Transverse colon (tissue), 4 donors: ENCODE measurements at regions not wholly inside any gene's neighbourhood (a gene's known extent, or its start where the extent isn't known, plus 50 kb on each side); places are given as distances from the start of the nearest gene placed in this dataset.

Experiments used
- DNase-seq: peaks from one replicate; pipeline ENCODE4 v3.0.0-alpha.2; 2019
- H3K27ac ChIP-seq, 4 donors: fragments of 200-600 bp; sonication (generic); 2 replicates each; pipeline ENCODE4 v1.5.1; 2016 to 2018; ENCODE audit warnings: inconsistent platforms in 4 of 4
- H3K27me3 ChIP-seq: fragments of 200-600 bp; sonication (generic); 2 replicates; pipeline ENCODE4 v1.5.1; 2017; ENCODE audit warnings: inconsistent platforms
- H3K36me3 ChIP-seq, 4 donors: fragments of 200-600 bp; sonication (generic); 2 replicates each; pipeline ENCODE4 v1.5.1; 2017 to 2019; ENCODE audit warnings: inconsistent platforms in 4 of 4
- H3K4me1 ChIP-seq, 4 donors: fragments of 200-600 bp; sonication (generic); 2 replicates each; pipeline ENCODE4 v1.5.1; 2017 to 2020; ENCODE audit warnings: inconsistent platforms in 4 of 4
- H3K4me3 ChIP-seq, 4 donors: fragments of 200-600 bp; sonication (generic); 1 replicate in 1 of 4; 2 replicates in 3 of 4; pipeline versions ENCODE4 v1.5.1 to v1.6.1; 2017 to 2019; ENCODE audit warnings: inconsistent platforms in 4 of 4
- H3K9me3 ChIP-seq, 2 donors: fragments of 200-600 bp; sonication (generic); 2 replicates each; pipeline ENCODE4 v1.5.1; 2017 to 2019; ENCODE audit warnings: inconsistent platforms in 2 of 2
- EP300 ChIP-seq: sonication (generic); formaldehyde crosslinking; IDR thresholded peaks from one replicate; pipeline ENCODE4 v1.6.1; 2017; ENCODE audit warnings: antibody characterized with exemption, low read depth
- POLR2A ChIP-seq: fragments of 450-650 bp; IDR thresholded peaks from one replicate; pipeline ENCODE4 v1.6.1; 2016; ENCODE audit warnings: antibody characterized with exemption, mild to moderate bottlenecking, moderate library complexity
- POLR2AphosphoS5 ChIP-seq, 3 donors: sonication (generic); formaldehyde crosslinking; IDR thresholded peaks; one replicate each; pipeline ENCODE4 v1.6.1; 2016; ENCODE audit warnings: antibody characterized with exemption in 3 of 3
- WGBS, 2 donors: methylation state at CpG; one replicate each; pipeline ENCODE4 v1.1.5; 2018; ENCODE audit warnings: low coverage in 1 of 2; 5-methylcytosine and 5-hydroxymethylcytosine counted together
- in situ Hi-C, 4 donors: fragments of 200-750 bp; cut with MboI; loops; one replicate each; pipeline versions ENCODE4 v1.15.0 to v1.15.1; 2017; ENCODE audit warnings: low sequenced_read_pairs in 3 of 4, low pct_ligation_motif_present in 1 of 4, low pct_unique_long_range_greater_than_20kb in 1 of 4
- intact Hi-C: fragments of 100-400 bp; cut with DNase I; formaldehyde crosslinking; loops from one replicate; pipeline ENCODE4 v1.15.1; 2023; ENCODE audit warnings: low total_unique reads
- TF ChIP-seq, protein P1 (sequence below), 5 experiments: fragments of 200-600 bp in 3 of 5; fragments of 450-650 bp in 2 of 5; sonication (generic) in 3 of 5; IDR thresholded peaks; 1 replicate in 2 of 5; 2 replicates in 3 of 5; pipeline ENCODE4 v1.5.1; 2016 to 2017; ENCODE audit warnings: antibody characterized with exemption in 5 of 5, inconsistent platforms in 3 of 5, mild to moderate bottlenecking in 2 of 5, moderate library complexity in 1 of 5

DNA sequence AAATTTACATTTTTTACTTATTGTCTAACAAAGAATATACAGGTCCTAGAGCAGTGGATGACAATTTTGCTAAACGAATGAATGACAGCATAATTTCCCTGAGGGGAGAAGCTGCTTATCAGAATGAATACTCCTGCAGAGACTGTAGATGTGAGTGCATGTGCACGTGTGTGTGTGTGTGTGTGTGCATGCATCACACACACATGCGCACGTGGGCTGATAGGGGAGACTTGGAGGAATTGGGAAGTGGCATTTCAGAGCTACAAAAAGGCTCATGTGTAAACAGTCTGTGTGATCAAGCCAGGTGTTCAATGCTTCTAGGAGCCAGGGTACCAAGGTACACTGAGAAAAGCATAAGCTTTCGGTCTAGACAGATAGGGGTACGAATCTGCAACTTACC, 93.5 kb upstream of the SASH1 start:
- TF ChIP-seq EP300 (no peak), POLR2A (no peak), POLR2AphosphoS5 (IDR thresholded peaks at IDR 0.05) (no peak)
- TF ChIP-seq, protein P1, sequence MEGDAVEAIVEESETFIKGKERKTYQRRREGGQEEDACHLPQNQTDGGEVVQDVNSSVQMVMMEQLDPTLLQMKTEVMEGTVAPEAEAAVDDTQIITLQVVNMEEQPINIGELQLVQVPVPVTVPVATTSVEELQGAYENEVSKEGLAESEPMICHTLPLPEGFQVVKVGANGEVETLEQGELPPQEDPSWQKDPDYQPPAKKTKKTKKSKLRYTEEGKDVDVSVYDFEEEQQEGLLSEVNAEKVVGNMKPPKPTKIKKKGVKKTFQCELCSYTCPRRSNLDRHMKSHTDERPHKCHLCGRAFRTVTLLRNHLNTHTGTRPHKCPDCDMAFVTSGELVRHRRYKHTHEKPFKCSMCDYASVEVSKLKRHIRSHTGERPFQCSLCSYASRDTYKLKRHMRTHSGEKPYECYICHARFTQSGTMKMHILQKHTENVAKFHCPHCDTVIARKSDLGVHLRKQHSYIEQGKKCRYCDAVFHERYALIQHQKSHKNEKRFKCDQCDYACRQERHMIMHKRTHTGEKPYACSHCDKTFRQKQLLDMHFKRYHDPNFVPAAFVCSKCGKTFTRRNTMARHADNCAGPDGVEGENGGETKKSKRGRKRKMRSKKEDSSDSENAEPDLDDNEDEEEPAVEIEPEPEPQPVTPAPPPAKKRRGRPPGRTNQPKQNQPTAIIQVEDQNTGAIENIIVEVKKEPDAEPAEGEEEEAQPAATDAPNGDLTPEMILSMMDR (IDR thresholded peaks at IDR 0.05) = no peak
- WGBS, 2 donors = 84 to 86% methylated on average over 4 to 6 of the region's 6 CpGs
- Histone ChIP-seq H3K27me3 (no peaks in the 10 kb centered on the region), H3K4me3 (no peak overlapping the region), H3K36me3 (no peaks in the 10 kb centered on the region), H3K9me3 (no peaks in the 10 kb centered on the region), H3K27ac (no peak overlapping the region), H3K4me1 (no peaks in the 10 kb centered on the region)
- intact Hi-C loops = no loop called here
- in situ Hi-C loops = no loop called here
- no peak for DNase-seq

DNA sequence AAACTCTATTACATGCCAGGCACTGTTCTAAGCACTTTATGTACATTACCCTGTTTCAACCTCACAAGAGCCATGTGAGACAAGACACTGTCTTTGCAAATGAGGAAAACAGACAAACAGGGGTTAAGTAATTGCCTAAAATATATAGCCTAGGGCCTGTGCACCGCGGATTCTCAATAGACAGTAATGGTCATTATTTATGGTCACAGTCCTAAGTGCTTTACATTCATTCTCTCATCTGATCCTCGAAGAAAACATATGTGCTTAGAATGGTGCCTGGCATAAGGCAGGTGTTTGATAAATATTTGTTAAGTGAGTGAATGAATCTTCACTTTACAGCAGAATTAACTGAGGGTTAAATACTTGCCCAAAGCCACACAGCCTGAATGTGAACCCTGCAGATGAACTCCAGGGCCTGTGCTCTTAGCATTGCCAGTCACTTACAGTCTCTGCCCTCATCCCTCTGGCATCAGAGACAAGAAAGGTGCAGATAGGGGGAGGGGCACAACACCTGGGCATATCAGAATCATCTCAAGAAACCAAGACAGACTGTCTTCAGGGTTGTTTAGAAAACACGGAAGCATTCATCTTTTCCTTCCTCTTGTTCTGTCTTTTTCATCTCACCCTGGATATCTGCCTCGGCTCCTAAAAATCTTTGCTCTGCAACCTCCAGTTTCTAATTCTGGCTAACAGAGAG, 92.8 kb upstream of the SASH1 start:
- Histone ChIP-seq H3K27ac (no peak overlapping the region), H3K4me1 (no peaks in the 10 kb centered on the region), H3K36me3 (no peaks in the 10 kb centered on the region), H3K27me3 (no peaks in the 10 kb centered on the region), H3K4me3 (no peak overlapping the region), H3K9me3 (no peaks in the 10 kb centered on the region)
- TF ChIP-seq EP300 = no peak
- TF ChIP-seq, protein P1 (IDR thresholded peaks at IDR 0.05) = no peak
- in situ Hi-C loops (loop anchor here in 1 of 4 donors (5.0 kb wide), 1 partner anchor 73 kb away; no protein-coding TSS in a partner anchor), intact Hi-C loops (loop anchor here (5.0 to 10.0 kb wide), 2 partner anchors 78 to 745 kb away; partner anchors contain the start of gene SAMD5)
- WGBS, 2 donors = 70 to 77% methylated on average over 5 of the region's 5 CpGs
- DNase-seq = no peak

DNA sequence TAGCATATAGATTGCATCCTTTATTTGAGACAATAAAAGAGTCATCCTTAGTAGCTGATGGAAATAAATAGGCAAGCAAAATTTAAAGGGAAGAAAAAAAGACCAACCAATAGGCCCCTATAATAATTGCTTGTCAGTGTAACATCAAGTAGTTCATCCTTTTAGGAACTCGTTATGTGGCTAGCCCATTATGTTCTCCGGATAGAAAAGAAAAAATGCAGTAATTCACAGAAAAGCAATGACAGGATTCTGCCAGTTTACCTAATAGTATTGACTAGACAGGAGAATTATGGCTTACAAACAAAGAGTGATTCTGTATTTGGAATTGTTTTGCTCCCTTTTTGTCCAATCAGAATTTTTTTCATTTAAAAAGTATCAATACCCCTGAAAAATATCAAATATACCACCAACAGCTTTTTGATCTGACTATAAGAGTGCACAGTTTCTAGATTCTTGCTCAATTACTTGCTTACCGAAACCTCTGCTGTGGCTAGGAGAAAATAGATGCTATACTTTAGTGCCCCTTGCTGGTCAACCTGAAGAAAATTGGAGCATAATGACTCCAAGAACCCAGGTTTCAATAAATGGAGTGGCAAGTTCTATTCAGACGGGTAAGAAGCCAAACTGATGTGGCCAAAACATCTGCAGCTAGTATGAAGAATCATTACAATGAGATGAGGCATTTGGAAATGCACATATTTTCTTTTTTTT, 91.5 kb upstream of the SASH1 start:
- 59% methylated on average over 4 of the region's 4 CpGs for WGBS, 2 donors
- DNase-seq = no peak
- no peaks in the 10 kb centered on the region for H3K4me1 ChIP-seq
- H3K36me3 ChIP-seq = no peaks in the 10 kb centered on the region
- intact Hi-C loops (loop anchor here (5.0 to 10.0 kb wide), 2 partner anchors 79 to 746 kb away; partner anchors contain the start of gene SAMD5), in situ Hi-C loops (loop anchor here in 1 of 4 donors (5.0 kb wide), 1 partner anchor 74 kb away; no protein-coding TSS in a partner anchor)
- H3K4me3 ChIP-seq = no peak overlapping the region
- no peaks in the 10 kb centered on the region for H3K27me3 ChIP-seq
- no peaks in the 10 kb centered on the region for H3K9me3 ChIP-seq
- no peak for TF ChIP-seq POLR2A
- TF ChIP-seq, protein P1 (IDR thresholded peaks at IDR 0.05) = peak; percentile 19 to 38 (median 28)
- TF ChIP-seq EP300 = no peak
- TF ChIP-seq POLR2AphosphoS5 (IDR thresholded peaks at IDR 0.05) = no peak
- no peak overlapping the region for H3K27ac ChIP-seq

DNA sequence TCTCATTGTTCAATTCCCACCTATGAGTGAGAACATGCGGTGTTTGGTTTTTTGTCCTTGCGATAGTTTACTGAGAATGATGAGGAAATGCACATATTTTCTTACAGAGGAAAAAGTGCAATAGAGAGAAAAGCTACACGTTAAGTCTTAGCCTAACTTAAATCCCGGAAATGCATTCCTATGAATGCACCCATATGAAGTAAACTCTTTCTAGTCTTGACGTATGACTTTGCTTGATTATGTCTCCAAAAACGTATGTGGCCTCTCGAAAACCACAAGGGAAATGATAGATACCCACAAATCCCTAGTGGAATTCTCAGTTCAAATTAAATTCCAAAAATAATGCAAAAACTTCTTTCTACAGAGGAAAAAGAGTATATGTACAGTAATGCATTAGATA, 90.7 kb upstream of the SASH1 start:
- intact Hi-C loops (loop anchor here (5.0 to 10.0 kb wide), 2 partner anchors 80 to 747 kb away; partner anchors contain the start of gene SAMD5), in situ Hi-C loops (loop anchor here in 1 of 4 donors (5.0 kb wide), 1 partner anchor 75 kb away; no protein-coding TSS in a partner anchor)
- no peak for DNase-seq
- 78 to 80% methylated on average over 5 to 7 of the region's 7 CpGs for WGBS, 2 donors
- H3K27ac ChIP-seq = no peak overlapping the region
- H3K4me3 ChIP-seq = no peak overlapping the region
- no peaks in the 10 kb centered on the region for H3K27me3 ChIP-seq
- no peaks in the 10 kb centered on the region for H3K36me3 ChIP-seq
- TF ChIP-seq EP300 = no peak
- TF ChIP-seq POLR2A = no peak
- no peak for TF ChIP-seq POLR2AphosphoS5 (IDR thresholded peaks at IDR 0.05)
- TF ChIP-seq, protein P1 (IDR thresholded peaks at IDR 0.05) = no peak
- no peaks in the 10 kb centered on the region for H3K9me3 ChIP-seq
- H3K4me1 ChIP-seq = no peaks in the 10 kb centered on the region
